ENCODE measurements at regions not wholly inside any gene's neighbourhood (a gene's known extent, or its start where the extent isn't known, plus 50 kb on each side); places are given as distances from the start of the nearest gene placed in this dataset.

DNA sequence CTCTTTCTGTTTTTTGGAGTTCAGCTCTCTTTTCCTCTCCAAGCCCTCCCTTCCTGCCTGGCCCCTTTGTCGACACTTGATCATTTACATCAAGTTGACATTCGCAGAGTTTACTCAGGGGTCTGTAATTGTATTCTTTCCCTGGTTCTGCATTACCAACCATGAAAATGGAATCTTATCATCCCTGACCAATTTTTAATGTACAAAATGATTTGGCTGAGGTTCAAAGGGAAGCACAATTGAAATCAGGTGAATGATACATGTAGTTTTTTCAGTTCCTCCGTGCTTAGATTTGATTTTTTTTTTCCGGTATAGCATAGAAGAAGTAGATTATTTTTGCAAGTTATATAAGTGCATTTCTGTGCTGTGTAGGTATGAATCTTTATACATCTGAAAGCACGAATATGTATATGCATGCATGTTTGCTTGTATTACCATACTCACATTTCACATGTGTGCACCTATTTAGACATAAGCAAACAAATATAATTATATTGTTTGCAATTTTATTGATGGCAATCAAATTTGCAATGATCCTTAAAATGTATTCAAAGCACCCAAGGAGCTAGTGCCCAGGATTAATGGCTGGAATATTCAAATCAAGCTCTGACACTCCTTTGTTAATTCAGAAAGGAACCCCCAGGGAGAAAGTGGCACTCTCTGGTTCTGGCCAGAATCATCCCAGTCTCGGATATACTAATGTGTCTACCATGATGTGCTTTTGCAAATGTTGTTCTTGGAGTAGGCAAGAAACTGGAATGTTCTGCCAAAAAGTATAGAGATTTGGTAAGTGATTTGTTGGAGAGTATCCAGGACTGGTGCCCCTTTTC is 189.3 kb downstream of the VRK1 start:
- TF ChIP-seq ZNF883 (CRISPR knock-in tag; IDR thresholded peaks at IDR 0.05; ENCODE audit: not compliant biosample characterization) (no peak), MAX (IDR thresholded peaks at IDR 0.05) (no peak), RFX5 (IDR thresholded peaks at IDR 0.05; ENCODE audit: low read depth, low read length) (no peak), SALL2 (CRISPR knock-in tag; IDR thresholded peaks at IDR 0.05) (no peak), ZNF121 (CRISPR knock-in tag; IDR thresholded peaks at IDR 0.05) (no peak), ARNT (IDR thresholded peaks at IDR 0.05) (no peak)
- TF ChIP-seq, protein P1, sequence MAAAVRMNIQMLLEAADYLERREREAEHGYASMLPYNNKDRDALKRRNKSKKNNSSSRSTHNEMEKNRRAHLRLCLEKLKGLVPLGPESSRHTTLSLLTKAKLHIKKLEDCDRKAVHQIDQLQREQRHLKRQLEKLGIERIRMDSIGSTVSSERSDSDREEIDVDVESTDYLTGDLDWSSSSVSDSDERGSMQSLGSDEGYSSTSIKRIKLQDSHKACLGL (CRISPR knock-in tag; IDR thresholded peaks at IDR 0.05): no peak

Data from HepG2 (cell line).